AG04449 (cell line): ENCODE measurements at regions not wholly inside any gene's neighbourhood (a gene's known extent, or its start where the extent isn't known, plus 50 kb on each side); places are given as distances from the start of the nearest gene placed in this dataset.
A peak's percentile ranks its signal among the peaks of the same experiment; 100 is the strongest.

ENCODE experiments used
- CTCF ChIA-PET: fragments of 350-600 bp; formaldehyde crosslinking; extraction: SDS; loops from one replicate; lab custom pipeline; 2021; ENCODE audit warnings: antibody characterized with exemption; lab: Yijun Ruan, JAX
- POLR2A ChIA-PET: fragments of 400-600, 350-600 bp; formaldehyde crosslinking; extraction: SDS; loops from one replicate; lab custom pipeline; 2020; ENCODE audit warnings: antibody characterized with exemption, inconsistent platforms; lab: Yijun Ruan, JAX
- DNase-seq: peaks from one replicate; pipeline ENCODE4 v3.0.0-alpha.2; 2010; ENCODE audit warnings: low read depth, low spot score
- H3K4me3 ChIP-seq: 2 replicates; pipeline ENCODE4 v1.5.1; 2011; ENCODE audit warnings: low read depth, mild to moderate bottlenecking, control low read depth, low read length
- TF ChIP-seq, protein P1 (sequence below): IDR thresholded peaks from one replicate; pipeline ENCODE4 v1.5.1; 2011; ENCODE audit warnings: mild to moderate bottlenecking, moderate library complexity, low read length, control low read depth, inconsistent platforms; ENCODE audit not compliant: insufficient read depth; ENCODE audit errors: missing control alignments

- POLR2A ChIA-PET, result no interaction called here
- CTCF ChIA-PET, result interaction anchor here (0.7 to 3.8 kb wide), 6 partner anchors 12 to 145 kb away, joined by 3 to 13 read pairs (median 3); no protein-coding TSS in a partner anchor
- no peak overlapping the region for H3K4me3 ChIP-seq
- TF ChIP-seq, protein P1, sequence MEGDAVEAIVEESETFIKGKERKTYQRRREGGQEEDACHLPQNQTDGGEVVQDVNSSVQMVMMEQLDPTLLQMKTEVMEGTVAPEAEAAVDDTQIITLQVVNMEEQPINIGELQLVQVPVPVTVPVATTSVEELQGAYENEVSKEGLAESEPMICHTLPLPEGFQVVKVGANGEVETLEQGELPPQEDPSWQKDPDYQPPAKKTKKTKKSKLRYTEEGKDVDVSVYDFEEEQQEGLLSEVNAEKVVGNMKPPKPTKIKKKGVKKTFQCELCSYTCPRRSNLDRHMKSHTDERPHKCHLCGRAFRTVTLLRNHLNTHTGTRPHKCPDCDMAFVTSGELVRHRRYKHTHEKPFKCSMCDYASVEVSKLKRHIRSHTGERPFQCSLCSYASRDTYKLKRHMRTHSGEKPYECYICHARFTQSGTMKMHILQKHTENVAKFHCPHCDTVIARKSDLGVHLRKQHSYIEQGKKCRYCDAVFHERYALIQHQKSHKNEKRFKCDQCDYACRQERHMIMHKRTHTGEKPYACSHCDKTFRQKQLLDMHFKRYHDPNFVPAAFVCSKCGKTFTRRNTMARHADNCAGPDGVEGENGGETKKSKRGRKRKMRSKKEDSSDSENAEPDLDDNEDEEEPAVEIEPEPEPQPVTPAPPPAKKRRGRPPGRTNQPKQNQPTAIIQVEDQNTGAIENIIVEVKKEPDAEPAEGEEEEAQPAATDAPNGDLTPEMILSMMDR, result no peak
- DNase-seq, result peak; percentile 28
Measured at GRCh38 chr4:112910109-112910736, 139.2 kb upstream of the ANK2 start.

DNA sequence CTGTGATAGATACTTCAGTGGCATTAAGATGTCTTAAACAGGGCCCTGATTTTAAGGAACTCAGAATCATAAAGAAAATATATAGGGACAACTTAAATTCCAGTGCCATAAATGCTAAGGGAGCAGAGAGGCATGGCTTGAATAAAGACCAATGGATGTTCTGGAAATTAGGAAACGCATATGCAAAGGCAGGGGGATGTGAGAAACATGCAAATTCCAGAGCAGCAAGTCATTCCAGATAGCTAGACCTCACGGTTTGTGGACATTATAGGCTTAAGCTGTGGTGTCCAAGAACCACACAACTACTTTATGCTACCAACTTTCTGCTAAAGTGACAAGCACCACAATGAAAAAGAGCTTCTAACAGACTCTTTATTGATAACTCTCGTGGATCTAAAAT, 132.6 kb upstream of the ANK2 start:
- TF ChIP-seq, protein P1, result no peak
- no peak overlapping the region for H3K4me3 ChIP-seq
- ChIA-PET CTCF (interaction anchor here (0.8 to 3.5 kb wide), 2 partner anchors 22 to 29 kb away, joined by 3 to 16 read pairs; no protein-coding TSS in a partner anchor), POLR2A (interaction anchor here (0.7 kb wide), 1 partner anchor 21 kb away, joined by 3 read pairs; no protein-coding TSS in a partner anchor)
- DNase-seq, result peak; percentile 31

- ChIA-PET POLR2A (no interaction called here), CTCF (interaction anchor here (0.6 to 6.7 kb wide), 3 partner anchors 12 to 28 kb away, joined by 3 to 56 read pairs (median 5); no protein-coding TSS in a partner anchor)
- no peak for DNase-seq
- H3K4me3 ChIP-seq, result no peak overlapping the region
- TF ChIP-seq, protein P1, result no peak
Measured at GRCh38 chr4:112923516-112923915, 125.9 kb upstream of the ANK2 start.

GRCh38 chr4:112926819-112927218, 122.6 kb upstream of the ANK2 start:
- POLR2A ChIA-PET, result no interaction called here
- TF ChIP-seq, protein P1, result no peak
- DNase-seq, result no peak
- CTCF ChIA-PET, result interaction anchor here (1.0 to 6.7 kb wide), 3 partner anchors 11 to 164 kb away, joined by 4 to 56 read pairs (median 4); no protein-coding TSS in a partner anchor
- no peak overlapping the region for H3K4me3 ChIP-seq

DNA sequence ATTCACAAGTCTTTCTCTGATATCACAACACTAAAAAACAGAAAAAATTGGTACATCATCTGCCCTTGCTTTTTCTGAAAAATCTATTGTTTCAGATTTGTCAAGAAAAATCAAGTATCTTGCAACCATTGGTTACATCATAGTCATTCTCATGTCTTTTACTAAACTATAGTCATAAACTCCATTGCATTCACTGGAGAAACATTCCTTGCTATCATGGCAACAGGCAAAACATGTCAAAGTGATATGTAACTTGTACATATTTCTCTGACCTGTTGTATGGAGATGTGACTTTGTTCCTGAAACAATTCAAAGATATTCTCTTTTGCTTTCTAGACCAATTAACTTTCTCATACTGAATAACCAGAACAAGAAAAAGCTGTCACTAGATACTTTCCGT, 121.9 kb upstream of the ANK2 start:
- POLR2A ChIA-PET, result no interaction called here
- CTCF ChIA-PET, result interaction anchor here (1.7 to 6.7 kb wide), 2 partner anchors 10 to 162 kb away, joined by 4 to 56 read pairs; no protein-coding TSS in a partner anchor
- TF ChIP-seq, protein P1, result no peak
- H3K4me3 ChIP-seq, result no peak overlapping the region
- no peak for DNase-seq

DNA sequence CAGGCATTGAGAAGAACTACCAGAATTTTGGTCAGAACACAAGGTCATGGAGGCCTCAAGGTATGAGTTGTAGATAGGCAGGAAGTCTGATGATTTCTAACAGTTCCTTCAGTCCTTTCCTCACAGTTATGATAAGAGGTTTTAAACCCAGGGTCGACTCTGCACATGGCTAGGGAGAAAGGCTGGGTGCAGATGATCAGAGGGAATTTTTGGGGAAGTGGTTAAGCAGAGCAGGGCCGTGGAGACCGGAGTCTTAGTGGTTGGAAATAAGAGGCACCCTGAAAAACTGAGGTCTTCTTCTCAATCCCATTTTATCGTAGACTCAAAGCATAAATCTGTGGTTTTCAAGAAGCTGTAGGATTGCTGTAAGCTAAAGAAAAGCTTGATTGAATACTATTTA, 118.5 kb upstream of the ANK2 start:
- TF ChIP-seq, protein P1, result no peak
- ChIA-PET CTCF (interaction anchor here (1.0 to 1.4 kb wide), 2 partner anchors 12 to 165 kb away, joined by 4 read pairs; no protein-coding TSS in a partner anchor), POLR2A (no interaction called here)
- no peak for DNase-seq
- H3K4me3 ChIP-seq, result no peak overlapping the region
